ENCODE measurements at regions not wholly inside any gene's neighbourhood (a gene's known extent, or its start where the extent isn't known, plus 50 kb on each side); places are given as distances from the start of the nearest gene placed in this dataset.

DNA sequence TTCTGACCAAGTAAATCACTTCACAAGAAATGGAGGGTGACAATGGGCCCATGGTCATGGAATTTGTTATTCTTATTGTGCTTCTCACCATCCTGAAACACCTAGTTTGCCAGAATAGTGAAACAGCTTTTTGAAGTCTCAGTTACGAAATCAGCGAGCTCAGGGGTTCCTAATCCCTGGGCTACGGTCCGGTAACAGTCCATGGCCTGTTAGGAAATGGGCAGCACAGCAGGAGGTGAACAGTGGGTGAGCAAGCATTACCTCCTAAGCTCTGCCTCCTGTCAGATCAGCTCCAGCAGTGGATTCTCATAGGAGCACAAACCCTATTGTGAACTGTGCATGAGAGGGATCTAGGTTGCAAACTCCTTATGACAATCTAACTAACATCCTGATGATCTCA is 1356.3 kb downstream of the KCNT2 start:
- H3K27ac ChIP-seq (replicated peaks), result no peak overlapping the region

DNA sequence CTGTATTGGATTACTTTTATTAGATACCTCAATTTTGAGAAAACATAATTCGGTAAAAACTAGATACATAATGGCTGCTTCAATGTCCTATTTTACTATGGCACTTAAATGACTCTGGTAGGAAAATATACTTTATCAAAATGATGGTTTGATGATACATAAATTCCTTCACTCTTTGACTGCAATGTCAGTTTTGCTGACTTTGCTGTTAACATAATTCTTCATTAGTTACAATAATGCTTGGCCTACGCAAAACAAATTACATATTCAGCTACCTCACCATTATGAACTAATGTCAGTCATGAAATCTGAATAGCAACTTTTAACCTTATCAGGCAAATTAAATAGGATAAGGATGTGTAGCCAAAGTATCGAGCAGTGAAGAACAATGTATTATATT is 1364.7 kb downstream of the KCNT2 start:
- Histone ChIP-seq H3K27ac (replicated peaks) (no peak overlapping the region), H3K27me3 (ENCODE audit: insufficient read depth, poor library complexity, severe bottlenecking) (no peaks in the 10 kb centered on the region), H3K4me3 (replicated peaks; ENCODE audit: insufficient read depth, low read length) (no peak overlapping the region)
- no peak for DNase-seq (ENCODE audit: low read depth in 1 of 2, low spot score in 1 of 2)
- TF ChIP-seq, protein P1, sequence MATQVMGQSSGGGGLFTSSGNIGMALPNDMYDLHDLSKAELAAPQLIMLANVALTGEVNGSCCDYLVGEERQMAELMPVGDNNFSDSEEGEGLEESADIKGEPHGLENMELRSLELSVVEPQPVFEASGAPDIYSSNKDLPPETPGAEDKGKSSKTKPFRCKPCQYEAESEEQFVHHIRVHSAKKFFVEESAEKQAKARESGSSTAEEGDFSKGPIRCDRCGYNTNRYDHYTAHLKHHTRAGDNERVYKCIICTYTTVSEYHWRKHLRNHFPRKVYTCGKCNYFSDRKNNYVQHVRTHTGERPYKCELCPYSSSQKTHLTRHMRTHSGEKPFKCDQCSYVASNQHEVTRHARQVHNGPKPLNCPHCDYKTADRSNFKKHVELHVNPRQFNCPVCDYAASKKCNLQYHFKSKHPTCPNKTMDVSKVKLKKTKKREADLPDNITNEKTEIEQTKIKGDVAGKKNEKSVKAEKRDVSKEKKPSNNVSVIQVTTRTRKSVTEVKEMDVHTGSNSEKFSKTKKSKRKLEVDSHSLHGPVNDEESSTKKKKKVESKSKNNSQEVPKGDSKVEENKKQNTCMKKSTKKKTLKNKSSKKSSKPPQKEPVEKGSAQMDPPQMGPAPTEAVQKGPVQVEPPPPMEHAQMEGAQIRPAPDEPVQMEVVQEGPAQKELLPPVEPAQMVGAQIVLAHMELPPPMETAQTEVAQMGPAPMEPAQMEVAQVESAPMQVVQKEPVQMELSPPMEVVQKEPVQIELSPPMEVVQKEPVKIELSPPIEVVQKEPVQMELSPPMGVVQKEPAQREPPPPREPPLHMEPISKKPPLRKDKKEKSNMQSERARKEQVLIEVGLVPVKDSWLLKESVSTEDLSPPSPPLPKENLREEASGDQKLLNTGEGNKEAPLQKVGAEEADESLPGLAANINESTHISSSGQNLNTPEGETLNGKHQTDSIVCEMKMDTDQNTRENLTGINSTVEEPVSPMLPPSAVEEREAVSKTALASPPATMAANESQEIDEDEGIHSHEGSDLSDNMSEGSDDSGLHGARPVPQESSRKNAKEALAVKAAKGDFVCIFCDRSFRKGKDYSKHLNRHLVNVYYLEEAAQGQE (IDR thresholded peaks at IDR 0.05; ENCODE audit: insufficient replicate concordance, low read depth), result no peak
- TF ChIP-seq SPI1 (IDR thresholded peaks at IDR 0.05; ENCODE audit: borderline replicate concordance, low read depth) (no peak), GABPA (IDR thresholded peaks at IDR 0.05; ENCODE audit: low read depth) (no peak), POLR2AphosphoS5 (IDR thresholded peaks at IDR 0.05; ENCODE audit: low read depth) (no peak)
- TF ChIP-seq, protein P2, sequence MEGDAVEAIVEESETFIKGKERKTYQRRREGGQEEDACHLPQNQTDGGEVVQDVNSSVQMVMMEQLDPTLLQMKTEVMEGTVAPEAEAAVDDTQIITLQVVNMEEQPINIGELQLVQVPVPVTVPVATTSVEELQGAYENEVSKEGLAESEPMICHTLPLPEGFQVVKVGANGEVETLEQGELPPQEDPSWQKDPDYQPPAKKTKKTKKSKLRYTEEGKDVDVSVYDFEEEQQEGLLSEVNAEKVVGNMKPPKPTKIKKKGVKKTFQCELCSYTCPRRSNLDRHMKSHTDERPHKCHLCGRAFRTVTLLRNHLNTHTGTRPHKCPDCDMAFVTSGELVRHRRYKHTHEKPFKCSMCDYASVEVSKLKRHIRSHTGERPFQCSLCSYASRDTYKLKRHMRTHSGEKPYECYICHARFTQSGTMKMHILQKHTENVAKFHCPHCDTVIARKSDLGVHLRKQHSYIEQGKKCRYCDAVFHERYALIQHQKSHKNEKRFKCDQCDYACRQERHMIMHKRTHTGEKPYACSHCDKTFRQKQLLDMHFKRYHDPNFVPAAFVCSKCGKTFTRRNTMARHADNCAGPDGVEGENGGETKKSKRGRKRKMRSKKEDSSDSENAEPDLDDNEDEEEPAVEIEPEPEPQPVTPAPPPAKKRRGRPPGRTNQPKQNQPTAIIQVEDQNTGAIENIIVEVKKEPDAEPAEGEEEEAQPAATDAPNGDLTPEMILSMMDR (IDR thresholded peaks at IDR 0.05; ENCODE audit: insufficient read depth, low read length), result no peak

More for the DNA sequence above, 1356.3 kb downstream of the KCNT2 start:
- H3K4me3 ChIP-seq (replicated peaks; ENCODE audit: insufficient read depth, low read length), result no peak overlapping the region
- no peak for DNase-seq (ENCODE audit: low read depth in 1 of 2, low spot score in 1 of 2)
- TF ChIP-seq POLR2AphosphoS5 (IDR thresholded peaks at IDR 0.05; ENCODE audit: low read depth) (no peak), GABPA (IDR thresholded peaks at IDR 0.05; ENCODE audit: low read depth) (no peak), SPI1 (IDR thresholded peaks at IDR 0.05; ENCODE audit: borderline replicate concordance, low read depth) (no peak)
- TF ChIP-seq, protein P1 (IDR thresholded peaks at IDR 0.05; ENCODE audit: insufficient replicate concordance, low read depth), result no peak
- TF ChIP-seq, protein P2 (IDR thresholded peaks at IDR 0.05; ENCODE audit: insufficient read depth, low read length), result no peak
- no peaks in the 10 kb centered on the region for H3K27me3 ChIP-seq (ENCODE audit: insufficient read depth, poor library complexity, severe bottlenecking)

DNA sequence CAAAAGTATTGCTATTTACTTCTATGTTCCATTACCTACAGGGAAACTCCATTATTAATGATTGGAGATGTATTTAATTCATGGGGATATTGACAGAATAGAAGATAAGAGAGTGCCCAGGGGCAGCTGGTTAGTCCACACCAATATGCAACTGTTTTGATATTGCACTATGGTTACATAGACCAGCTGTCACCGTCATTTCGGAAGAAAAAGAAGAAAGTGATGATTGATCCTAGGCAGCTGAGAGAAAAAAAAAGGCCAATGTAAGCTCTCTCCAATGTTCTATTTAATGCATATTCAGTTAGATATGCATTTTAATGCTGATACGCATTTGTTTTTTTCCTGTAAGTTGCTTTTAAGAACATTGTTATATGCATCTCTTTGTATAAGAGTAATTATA is 1367.2 kb downstream of the KCNT2 start:
- TF ChIP-seq POLR2AphosphoS5 (IDR thresholded peaks at IDR 0.05; ENCODE audit: low read depth) (no peak), GABPA (IDR thresholded peaks at IDR 0.05; ENCODE audit: low read depth) (no peak), SPI1 (IDR thresholded peaks at IDR 0.05; ENCODE audit: borderline replicate concordance, low read depth) (no peak)
- TF ChIP-seq, protein P2 (IDR thresholded peaks at IDR 0.05; ENCODE audit: insufficient read depth, low read length), result no peak
- TF ChIP-seq, protein P1 (IDR thresholded peaks at IDR 0.05; ENCODE audit: insufficient replicate concordance, low read depth), result no peak
- DNase-seq (ENCODE audit: low read depth in 1 of 2, low spot score in 1 of 2), result no peak
- no peak overlapping the region for H3K4me3 ChIP-seq (replicated peaks; ENCODE audit: insufficient read depth, low read length)
- no peak overlapping the region for H3K27ac ChIP-seq (replicated peaks)
- H3K27me3 ChIP-seq (ENCODE audit: insufficient read depth, poor library complexity, severe bottlenecking), result no peaks in the 10 kb centered on the region

Measured in HL-60 (cell line).